ENCODE measurements at regions not wholly inside any gene's neighbourhood (a gene's known extent, or its start where the extent isn't known, plus 50 kb on each side); places are given as distances from the start of the nearest gene placed in this dataset.
"Not testable (repeated sequence)": the region's sequence is repeated elsewhere in the genome, so short reads cannot be mapped to it uniquely, and the experiment has no call there.

DNA sequence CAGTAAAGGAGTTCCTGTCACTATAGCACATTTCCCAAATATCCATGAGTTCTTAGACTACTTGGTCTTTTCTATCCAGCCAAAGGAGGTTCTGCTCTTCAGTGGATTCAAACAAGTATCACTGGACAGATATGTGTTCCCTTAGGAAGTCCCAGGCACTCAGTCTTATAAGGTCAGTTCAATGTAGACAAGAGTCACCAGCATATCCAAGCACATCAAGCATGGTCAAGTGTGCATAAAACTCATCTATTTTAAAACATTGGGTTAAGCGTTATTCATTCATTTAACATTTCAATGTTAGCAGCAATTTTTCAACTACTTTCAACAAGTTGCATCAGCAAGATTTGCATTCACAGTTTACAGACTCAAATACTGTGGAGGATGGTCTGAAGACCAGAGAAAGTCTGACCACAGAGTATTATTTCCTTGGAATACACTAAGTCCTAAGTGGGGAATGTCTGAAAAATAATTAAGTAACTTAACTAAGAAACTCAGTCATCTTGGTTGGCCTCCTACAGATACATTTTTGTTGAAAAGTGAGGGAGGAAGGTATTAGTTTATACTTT, 630.5 kb upstream of the IGFBP7 start:
- DNase-seq (ENCODE audit: low spot score): no peak
- TF ChIP-seq, protein P1, sequence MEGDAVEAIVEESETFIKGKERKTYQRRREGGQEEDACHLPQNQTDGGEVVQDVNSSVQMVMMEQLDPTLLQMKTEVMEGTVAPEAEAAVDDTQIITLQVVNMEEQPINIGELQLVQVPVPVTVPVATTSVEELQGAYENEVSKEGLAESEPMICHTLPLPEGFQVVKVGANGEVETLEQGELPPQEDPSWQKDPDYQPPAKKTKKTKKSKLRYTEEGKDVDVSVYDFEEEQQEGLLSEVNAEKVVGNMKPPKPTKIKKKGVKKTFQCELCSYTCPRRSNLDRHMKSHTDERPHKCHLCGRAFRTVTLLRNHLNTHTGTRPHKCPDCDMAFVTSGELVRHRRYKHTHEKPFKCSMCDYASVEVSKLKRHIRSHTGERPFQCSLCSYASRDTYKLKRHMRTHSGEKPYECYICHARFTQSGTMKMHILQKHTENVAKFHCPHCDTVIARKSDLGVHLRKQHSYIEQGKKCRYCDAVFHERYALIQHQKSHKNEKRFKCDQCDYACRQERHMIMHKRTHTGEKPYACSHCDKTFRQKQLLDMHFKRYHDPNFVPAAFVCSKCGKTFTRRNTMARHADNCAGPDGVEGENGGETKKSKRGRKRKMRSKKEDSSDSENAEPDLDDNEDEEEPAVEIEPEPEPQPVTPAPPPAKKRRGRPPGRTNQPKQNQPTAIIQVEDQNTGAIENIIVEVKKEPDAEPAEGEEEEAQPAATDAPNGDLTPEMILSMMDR (IDR thresholded peaks at IDR 0.05; ENCODE audit: borderline replicate concordance, control extremely low read depth, extremely low read depth, insufficient read depth, missing control alignments): no peak
- in situ Hi-C loops (cut with MboI; ENCODE audit: low sequenced_read_pairs, unreplicated experiment): no loop called here

DNA sequence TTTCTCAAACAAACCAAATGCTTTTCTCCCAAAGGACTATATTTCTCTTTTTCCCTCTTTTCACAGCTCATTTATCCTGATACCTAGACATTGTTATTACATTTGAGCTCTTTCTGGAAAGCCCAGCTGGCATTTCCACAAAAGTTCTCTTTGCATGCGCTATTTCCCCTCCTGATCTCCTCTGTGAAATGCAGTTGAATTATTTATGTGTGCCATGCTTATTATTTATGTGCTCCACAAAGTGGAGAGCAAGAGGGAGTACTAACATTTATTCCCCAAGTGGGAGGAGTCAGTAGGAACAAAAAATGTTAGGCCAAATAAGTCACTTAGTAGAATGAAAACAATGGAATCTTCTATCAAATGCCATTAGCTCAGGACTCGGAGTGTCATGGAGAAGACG, 626.6 kb upstream of the IGFBP7 start:
- TF ChIP-seq, protein P1 (IDR thresholded peaks at IDR 0.05; ENCODE audit: borderline replicate concordance, control extremely low read depth, extremely low read depth, insufficient read depth, missing control alignments): no peak
- in situ Hi-C loops (cut with MboI; ENCODE audit: low sequenced_read_pairs, unreplicated experiment): no loop called here
- DNase-seq (ENCODE audit: low spot score): no peak

DNA sequence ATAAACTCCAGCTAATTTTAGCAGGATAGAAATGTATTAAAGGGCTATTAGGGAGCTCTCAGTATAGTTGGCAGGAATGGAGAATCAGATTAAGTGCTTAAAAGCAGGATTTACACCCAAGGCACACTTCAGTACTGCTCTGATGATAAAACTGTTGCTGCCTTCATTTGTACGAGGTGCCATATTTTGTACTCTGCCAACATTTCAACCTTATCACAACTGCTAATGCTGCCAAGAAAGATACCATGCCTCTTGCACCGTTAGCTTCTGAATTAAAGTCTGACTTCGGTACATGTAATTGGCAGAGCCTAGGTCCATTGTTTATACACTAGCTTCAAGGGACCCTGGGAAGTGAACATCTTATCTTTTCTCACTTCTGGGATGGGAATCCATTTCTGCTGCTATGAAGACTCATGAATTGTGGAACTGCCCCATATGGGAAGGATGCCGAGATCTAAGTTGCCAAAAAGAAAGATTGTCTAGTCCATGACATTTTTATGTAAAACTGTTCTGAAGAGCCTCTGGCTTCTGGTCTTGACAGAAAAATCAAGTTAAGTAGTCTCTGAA, 624.0 kb upstream of the IGFBP7 start:
- TF ChIP-seq, protein P1 (IDR thresholded peaks at IDR 0.05; ENCODE audit: borderline replicate concordance, control extremely low read depth, extremely low read depth, insufficient read depth, missing control alignments): no peak
- in situ Hi-C loops (cut with MboI; ENCODE audit: low sequenced_read_pairs, unreplicated experiment): no loop called here
- DNase-seq (ENCODE audit: low spot score): no peak

DNA sequence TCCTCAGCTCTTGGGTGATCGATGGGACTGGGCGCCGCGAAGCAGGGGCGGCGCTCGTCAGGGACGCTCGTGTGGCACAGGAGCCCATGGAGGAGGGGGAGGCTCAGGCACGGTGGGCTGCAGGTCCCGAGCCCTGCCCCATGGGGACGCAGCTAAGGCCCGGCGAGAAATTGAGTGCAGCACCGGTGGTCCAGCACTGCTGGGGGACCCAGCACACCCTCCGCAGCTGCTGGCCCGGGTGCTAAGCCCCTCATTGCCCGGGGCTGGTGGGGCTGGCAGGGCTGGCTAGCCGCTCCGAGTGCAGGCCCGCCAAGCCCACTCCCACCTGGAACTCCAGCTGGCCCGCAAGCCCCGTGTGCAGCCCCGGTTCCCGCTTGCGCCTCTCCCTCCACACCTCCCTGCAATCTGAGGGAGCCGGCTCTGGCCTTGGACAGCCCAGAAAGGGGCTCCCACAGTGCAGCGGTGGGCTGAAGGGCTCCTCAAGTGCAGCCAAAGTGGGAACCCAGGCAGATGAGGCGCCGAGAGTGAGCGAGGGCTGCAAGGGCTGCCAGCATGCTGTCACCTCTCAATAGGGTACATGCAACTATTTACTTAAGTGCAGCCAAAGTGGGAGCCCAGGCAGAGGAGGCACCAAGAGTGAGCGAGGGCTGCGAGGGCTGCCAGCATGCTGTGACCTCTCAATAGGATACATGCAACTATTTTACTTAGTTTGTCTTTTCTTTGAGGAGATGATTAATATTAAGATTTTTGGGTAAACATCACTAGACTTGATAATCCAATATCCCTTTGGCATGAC, 619.8 kb upstream of the IGFBP7 start:
- DNase-seq (ENCODE audit: low spot score); in situ Hi-C loops (cut with MboI; ENCODE audit: low sequenced_read_pairs, unreplicated experiment): not testable (repeated sequence)

DNA sequence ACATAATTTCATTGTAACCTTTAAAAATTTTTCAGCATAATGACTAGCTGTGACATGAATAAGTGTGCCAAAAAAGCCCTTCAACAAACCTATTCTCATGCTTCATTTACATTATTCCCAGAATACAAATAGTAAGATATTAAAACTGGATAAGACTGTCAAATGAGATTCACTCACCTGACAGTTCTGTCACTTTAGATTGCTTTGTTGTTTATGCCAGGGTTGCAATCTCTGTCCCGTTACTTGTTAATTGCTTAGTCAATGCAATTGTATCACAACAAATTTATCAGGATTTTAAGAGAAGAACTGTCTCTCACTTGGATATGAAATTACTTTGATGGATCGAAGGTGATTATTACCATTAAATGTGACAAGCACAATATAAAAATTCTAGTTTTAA, 616.0 kb upstream of the IGFBP7 start:
- TF ChIP-seq, protein P1 (IDR thresholded peaks at IDR 0.05; ENCODE audit: borderline replicate concordance, control extremely low read depth, extremely low read depth, insufficient read depth, missing control alignments): no peak

DNA sequence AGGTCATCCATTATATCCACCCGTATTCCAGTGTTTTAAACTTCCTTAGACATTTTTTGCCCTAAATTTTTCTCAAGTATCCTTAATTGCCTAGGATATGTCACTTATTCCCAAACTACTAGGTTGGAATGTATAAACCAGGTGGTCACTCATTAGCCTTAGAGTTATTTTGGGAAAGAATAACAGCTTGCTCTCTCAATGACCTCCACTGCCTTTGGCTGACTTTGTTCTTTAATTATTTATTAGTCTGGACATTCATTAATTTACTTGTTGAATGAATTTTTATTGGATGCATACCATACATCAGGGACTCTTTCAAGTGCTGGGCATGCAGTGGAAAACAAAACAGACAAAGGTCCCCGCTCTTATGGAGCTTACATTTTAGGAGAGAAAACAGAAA, 609.3 kb upstream of the IGFBP7 start:
- no peak for DNase-seq (ENCODE audit: low spot score)

More for the DNA sequence above, 616.0 kb upstream of the IGFBP7 start:
- in situ Hi-C loops (cut with MboI; ENCODE audit: low sequenced_read_pairs, unreplicated experiment): no loop called here
- DNase-seq (ENCODE audit: low spot score): no peak

DNA sequence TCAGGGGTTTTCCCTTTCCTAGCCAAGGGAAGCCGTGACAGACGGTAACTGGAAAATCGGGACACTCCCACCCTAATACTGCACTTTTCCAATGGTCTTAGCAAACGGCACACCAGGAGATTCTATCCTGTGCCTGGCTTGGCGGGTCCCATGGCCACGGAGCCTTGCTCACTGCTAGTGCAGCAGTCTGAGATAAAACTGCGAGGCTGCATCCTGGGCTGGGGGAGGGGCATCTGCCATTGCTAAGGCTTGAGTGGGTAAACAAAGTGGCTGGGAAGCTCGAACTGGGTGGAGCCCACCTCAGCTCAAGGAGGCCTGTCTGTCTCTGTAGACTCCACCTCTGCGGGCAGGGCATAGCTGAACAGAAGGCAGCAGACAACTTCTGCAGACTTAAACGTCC, 604.1 kb upstream of the IGFBP7 start:
- DNase-seq (ENCODE audit: low spot score); in situ Hi-C loops (cut with MboI; ENCODE audit: low sequenced_read_pairs, unreplicated experiment): not testable (repeated sequence)

More for the DNA sequence above, 609.3 kb upstream of the IGFBP7 start:
- TF ChIP-seq, protein P1 (IDR thresholded peaks at IDR 0.05; ENCODE audit: borderline replicate concordance, control extremely low read depth, extremely low read depth, insufficient read depth, missing control alignments): no peak
- in situ Hi-C loops (cut with MboI; ENCODE audit: low sequenced_read_pairs, unreplicated experiment): no loop called here
